ENCODE measurements at regions not wholly inside any gene's neighbourhood (a gene's known extent, or its start where the extent isn't known, plus 50 kb on each side); places are given as distances from the start of the nearest gene placed in this dataset.

GRCh38 chr6:14818422-14818884, 427.4 kb upstream of the JARID2 start:
- Mint-ChIP-seq H3K36me3 (peaks cover 5% of the 10 kb centered on the region; the same call in 1 of the 2 replicates), H3K27me3 (ENCODE audit: low read depth) (peaks cover 6% of the 10 kb centered on the region), H3K9me3 (peaks cover 7% of the 10 kb centered on the region), H3K4me1 (peaks cover 47% of the 10 kb centered on the region), H3K27ac (no peak overlapping the region), H3K4me3 (no peak overlapping the region)
- TF ChIP-seq TCF7 (CRISPR knock-in tag; IDR thresholded peaks at IDR 0.05; ENCODE audit: low read depth) (no peak), E2F4 (CRISPR knock-in tag; IDR thresholded peaks at IDR 0.05; ENCODE audit: borderline replicate concordance, low read depth) (no peak), TP53 (CRISPR knock-in tag; IDR thresholded peaks at IDR 0.05) (no peak)
- ChIA-PET POLR2A (no interaction called here), CTCF (no interaction called here)
- ATAC-seq = no peak
- no peak for DNase-seq (ENCODE audit: low spot score)

- H3K9me3 Mint-ChIP-seq = peaks cover 7% of the 10 kb centered on the region
- no peak overlapping the region for H3K27ac Mint-ChIP-seq
- CTCF ChIA-PET = no interaction called here
- peaks cover 6% of the 10 kb centered on the region for H3K27me3 Mint-ChIP-seq (ENCODE audit: low read depth)
- H3K36me3 Mint-ChIP-seq = peaks cover 5% of the 10 kb centered on the region; the same call in 1 of the 2 replicates
- no peak for ATAC-seq
- DNase-seq (ENCODE audit: low spot score) = no peak
- peaks cover 50% of the 10 kb centered on the region for H3K4me1 Mint-ChIP-seq
- POLR2A ChIA-PET = no interaction called here
- H3K4me3 Mint-ChIP-seq = no peak overlapping the region
- TF ChIP-seq GRHL2 (CRISPR knock-in tag; IDR thresholded peaks at IDR 0.05; ENCODE audit: insufficient replicate concordance, severe bottlenecking) (no peak), ARID4B (CRISPR knock-in tag; IDR thresholded peaks at IDR 0.05; ENCODE audit: borderline replicate concordance) (no peak), E2F5 (CRISPR knock-in tag; IDR thresholded peaks at IDR 0.05) (no peak), SMAD3 (CRISPR knock-in tag; IDR thresholded peaks at IDR 0.05; ENCODE audit: borderline replicate concordance) (no peak), CTCF (IDR thresholded peaks at IDR 0.05) (no peak), RORB (CRISPR knock-in tag; IDR thresholded peaks at IDR 0.05) (no peak), TEAD1 (CRISPR knock-in tag; IDR thresholded peaks at IDR 0.05) (no peak), ZNF425 (CRISPR knock-in tag; conservative IDR thresholded peaks at IDR 0.05) (no peak), CBFB (CRISPR knock-in tag; IDR thresholded peaks at IDR 0.05; ENCODE audit: low read depth) (no peak), ZNF121 (CRISPR knock-in tag; IDR thresholded peaks at IDR 0.05) (no peak), ZSCAN18 (CRISPR knock-in tag; IDR thresholded peaks at IDR 0.05) (no peak), ATF2 (CRISPR knock-in tag; IDR thresholded peaks at IDR 0.05; ENCODE audit: borderline replicate concordance, low read depth) (no peak), ZNF512 (CRISPR knock-in tag; IDR thresholded peaks at IDR 0.05; ENCODE audit: borderline replicate concordance) (no peak), CDX4 (CRISPR knock-in tag; IDR thresholded peaks at IDR 0.05; ENCODE audit: borderline replicate concordance) (no peak)
These were observed 426.9 kb upstream of the JARID2 start for GRCh38 chr6:14819001-14819400.
